SK-N-SH (cell line): ENCODE measurements at regions not wholly inside any gene's neighbourhood (a gene's known extent, or its start where the extent isn't known, plus 50 kb on each side); places are given as distances from the start of the nearest gene placed in this dataset.

Experiments used
- CTCF ChIA-PET: fragments of 300-600, 350-600 bp; formaldehyde crosslinking; extraction: SDS; loops from one replicate; lab custom pipeline; 2021; lab: Yijun Ruan, JAX
- POLR2A ChIA-PET: fragments of 350-600 bp; sonication (Branson Sonifier 250); formaldehyde crosslinking; extraction: SDS; loops from one replicate; lab custom pipeline; 2020; ENCODE audit warnings: antibody characterized with exemption, inconsistent platforms; lab: Yijun Ruan, JAX
- DNase-seq: peaks from one replicate; pipeline ENCODE4 v3.0.0; 2012
- H2AFZ ChIP-seq: fragments of 200-600 bp; sonication (generic); 2 replicates; pipeline ENCODE4 v1.8.1; 2016; ENCODE audit warnings: antibody characterized with exemption, mild to moderate bottlenecking, low read depth
- H3F3A ChIP-seq: fragments of 200-600 bp; sonication (generic); replicated peaks from 2 replicates; pipeline ENCODE3; 2016; ENCODE audit warnings: antibody characterized with exemption, mild to moderate bottlenecking; ENCODE audit not compliant: insufficient read depth
- H3K27ac ChIP-seq, 2 experiments: fragments of 200-500 bp in 1 of 2; fragments of 200-600 bp in 1 of 2; sonication (Bioruptor generic) in 1 of 2; sonication (generic), shearing (Covaris generic) in 1 of 2; 2 replicates each; pipeline versions ENCODE4 v1.5.1 to v1.6.1; 2014 to 2016; ENCODE audit warnings: low read depth in 2 of 2, inconsistent platforms in 1 of 2, low read length in 1 of 2, mild to moderate bottlenecking in 1 of 2, mixed read lengths in 1 of 2
- H3K27me3 ChIP-seq: fragments of 200-600 bp; sonication (generic), shearing (Covaris generic); 2 replicates; pipeline ENCODE4 v1.6.1; 2016; ENCODE audit warnings: mixed run types; ENCODE audit not compliant: insufficient read depth
- H3K36me3 ChIP-seq, 2 experiments: fragments of 200-500 bp in 1 of 2; fragments of 200-600 bp in 1 of 2; sonication (Bioruptor generic) in 1 of 2; sonication (generic) in 1 of 2; replicated peaks in 1 of 2; 2 replicates each; pipeline versions ENCODE3 to v1.5.1; 2014 to 2016; ENCODE audit warnings: low read length in 1 of 2, mild to moderate bottlenecking in 1 of 2; ENCODE audit not compliant: insufficient read depth in 2 of 2, control insufficient read depth in 1 of 2
- H3K4me1 ChIP-seq, 2 experiments: fragments of 200-500 bp in 1 of 2; fragments of 200-600 bp in 1 of 2; sonication (Bioruptor generic) in 1 of 2; sonication (generic), shearing (Covaris generic) in 1 of 2; 2 replicates each; pipeline versions ENCODE4 v1.5.1 to v1.6.1; 2014 to 2016; ENCODE audit warnings: low read depth in 1 of 2, low read length in 1 of 2, mixed run types in 1 of 2; ENCODE audit not compliant: insufficient read depth in 2 of 2, control insufficient read depth in 1 of 2
- H3K4me2 ChIP-seq: fragments of 200-600 bp; sonication (generic), shearing (Covaris generic); 2 replicates; pipeline ENCODE4 v1.6.1; 2017; ENCODE audit warnings: mixed run types
- H3K4me3 ChIP-seq, 2 experiments: fragments of 200-500 bp in 1 of 2; fragments of 200-600 bp in 1 of 2; sonication (Bioruptor generic) in 1 of 2; sonication (generic), shearing (Covaris generic) in 1 of 2; 2 replicates each; pipeline versions ENCODE4 v1.5.1 to v1.8.1; 2014 to 2016; ENCODE audit warnings: low read depth in 2 of 2, inconsistent platforms in 1 of 2, low read length in 1 of 2, mild to moderate bottlenecking in 1 of 2, mixed read lengths in 1 of 2, moderate library complexity in 1 of 2
- H3K79me2 ChIP-seq: fragments of 200-600 bp; sonication (generic); 2 replicates; pipeline ENCODE4 v1.8.1; 2017; ENCODE audit warnings: mild to moderate bottlenecking; ENCODE audit not compliant: insufficient read depth
- H3K9ac ChIP-seq: fragments of 200-600 bp; sonication (generic); 2 replicates; pipeline ENCODE4 v1.6.1; 2017; ENCODE audit warnings: mixed run types
- H3K9me2 ChIP-seq: fragments of 200-600 bp; sonication (generic); 2 replicates; pipeline ENCODE4 v1.6.1; 2017; ENCODE audit warnings: mixed run types
- H3K9me3 ChIP-seq: fragments of 200-600 bp; sonication (generic); 2 replicates; pipeline ENCODE4 v1.6.1; 2017; ENCODE audit warnings: mixed run types, mild to moderate bottlenecking, moderate library complexity
- H4K20me1 ChIP-seq: fragments of 200-600 bp; sonication (generic); 2 replicates; pipeline ENCODE4 v1.6.1; 2017; ENCODE audit warnings: mild to moderate bottlenecking, mixed run types; ENCODE audit not compliant: insufficient read depth
- FOSL2 ChIP-seq: IDR thresholded peaks from 2 replicates; pipeline ENCODE4 v1.4.0; 2012; ENCODE audit warnings: low read depth, mild to moderate bottlenecking, moderate library complexity, borderline replicate concordance
- MXI1 ChIP-seq: IDR thresholded peaks from 2 replicates; pipeline ENCODE4 v1.6.1; 2012; ENCODE audit warnings: mild to moderate bottlenecking, low read depth, low read length, improper control_type of control experiment
- NFIC ChIP-seq: IDR thresholded peaks from 2 replicates; pipeline ENCODE4 v1.4.0; 2012; ENCODE audit warnings: borderline replicate concordance
- RCOR1 ChIP-seq: fragments of 150-350 bp; IDR thresholded peaks from 2 replicates; pipeline ENCODE4 v1.6.1; 2017; ENCODE audit warnings: antibody characterized with exemption, low read length
- TCF12 ChIP-seq: IDR thresholded peaks from 2 replicates; pipeline ENCODE4 v1.4.0; 2012
- WGBS: methylation state at CpG from one replicate; pipeline ENCODE4 v1.1.6; 2017; ENCODE audit warnings: low lambda C conversion rate; 5-methylcytosine and 5-hydroxymethylcytosine counted together
- TF ChIP-seq, protein P1 (sequence below): IDR thresholded peaks from 2 replicates; pipeline ENCODE4 v1.4.0; 2012; ENCODE audit warnings: low read depth, borderline replicate concordance
- TF ChIP-seq, protein P2 (sequence below): fragments of 150-350 bp; IDR thresholded peaks from 2 replicates; pipeline ENCODE4 v1.6.1; 2017; ENCODE audit warnings: antibody characterized with exemption, low read length, low read depth, borderline replicate concordance
- TF ChIP-seq, protein P3 (sequence below): IDR thresholded peaks from 2 replicates; pipeline ENCODE4 v1.4.0; 2012; ENCODE audit warnings: low read depth, borderline replicate concordance

DNA sequence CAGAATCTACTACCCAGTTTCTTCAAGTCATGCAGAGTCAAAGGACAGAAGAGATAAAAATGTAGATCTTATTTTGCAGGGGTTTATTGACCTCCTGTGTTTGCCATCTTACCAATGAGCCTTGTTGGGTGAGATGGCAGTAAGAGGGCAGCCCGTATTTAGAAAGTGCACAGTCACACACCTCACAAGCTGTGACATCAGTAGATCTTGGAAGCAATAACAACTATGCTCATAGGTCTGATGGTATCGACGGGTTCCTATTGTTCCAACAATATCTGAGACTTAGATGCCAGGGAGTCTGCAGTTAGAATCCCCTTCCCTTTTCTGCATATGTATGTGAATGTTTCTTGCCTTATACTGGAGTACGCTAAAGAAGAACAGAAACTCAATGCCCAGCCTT lies 189.0 kb upstream of the DYRK2 start:
- Histone ChIP-seq H3K4me2 (no peak overlapping the region), H3K36me3 (no peaks in the 10 kb centered on the region), H3K27ac (no peak overlapping the region), H3K9ac (no peak overlapping the region), H3K4me1 (peaks cover 9% of the 10 kb centered on the region in 2 experiments; a peak in 3 of 4 replicates), H3K9me3 (no peaks in the 10 kb centered on the region), H3K9me2 (no peaks in the 10 kb centered on the region), H3K27me3 (no peaks in the 10 kb centered on the region), H3K4me3 (no peak overlapping the region), H2AFZ (no peak overlapping the region), H4K20me1 (no peaks in the 10 kb centered on the region), H3K79me2 (no peaks in the 10 kb centered on the region), H3F3A (peaks cover 13% of the 10 kb centered on the region)
- TF ChIP-seq, protein P1, sequence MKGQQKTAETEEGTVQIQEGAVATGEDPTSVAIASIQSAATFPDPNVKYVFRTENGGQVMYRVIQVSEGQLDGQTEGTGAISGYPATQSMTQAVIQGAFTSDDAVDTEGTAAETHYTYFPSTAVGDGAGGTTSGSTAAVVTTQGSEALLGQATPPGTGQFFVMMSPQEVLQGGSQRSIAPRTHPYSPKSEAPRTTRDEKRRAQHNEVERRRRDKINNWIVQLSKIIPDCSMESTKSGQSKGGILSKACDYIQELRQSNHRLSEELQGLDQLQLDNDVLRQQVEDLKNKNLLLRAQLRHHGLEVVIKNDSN, result no peak
- TF ChIP-seq RCOR1, result no peak
- no peak for TF ChIP-seq TCF12
- TF ChIP-seq MXI1, result no peak
- TF ChIP-seq, protein P2, sequence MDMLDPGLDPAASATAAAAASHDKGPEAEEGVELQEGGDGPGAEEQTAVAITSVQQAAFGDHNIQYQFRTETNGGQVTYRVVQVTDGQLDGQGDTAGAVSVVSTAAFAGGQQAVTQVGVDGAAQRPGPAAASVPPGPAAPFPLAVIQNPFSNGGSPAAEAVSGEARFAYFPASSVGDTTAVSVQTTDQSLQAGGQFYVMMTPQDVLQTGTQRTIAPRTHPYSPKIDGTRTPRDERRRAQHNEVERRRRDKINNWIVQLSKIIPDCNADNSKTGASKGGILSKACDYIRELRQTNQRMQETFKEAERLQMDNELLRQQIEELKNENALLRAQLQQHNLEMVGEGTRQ, result no peak
- ChIA-PET CTCF (no interaction called here), POLR2A (no interaction called here)
- WGBS, result 87% methylated on average over 4 of the region's 4 CpGs
- no peak for DNase-seq

DNA sequence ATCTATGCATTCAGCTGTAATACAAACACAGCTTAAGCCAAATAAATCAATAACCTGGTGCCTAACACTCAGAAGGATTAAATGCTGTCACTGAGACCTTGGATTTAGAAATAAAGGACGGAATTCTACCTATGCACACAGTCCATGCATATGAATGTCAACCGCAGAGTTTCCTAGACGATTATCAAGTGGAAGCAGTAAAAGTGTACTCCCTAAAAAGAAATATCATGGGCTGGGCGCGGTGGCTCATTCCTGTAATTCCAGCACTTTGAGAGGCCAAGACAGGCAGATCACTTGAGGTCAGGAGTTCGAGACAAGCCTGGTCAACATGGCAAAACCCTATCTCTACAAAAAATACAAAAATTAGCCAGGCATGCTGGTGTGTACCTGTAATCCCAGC lies 188.2 kb upstream of the DYRK2 start:
- ChIA-PET POLR2A (no interaction called here), CTCF (no interaction called here)
- DNase-seq, result no peak
- WGBS, result 72% methylated on average over 6 of the region's 6 CpGs
- peaks cover 9% of the 10 kb centered on the region in 2 experiments; a peak in 3 of 4 replicates for H3K4me1 ChIP-seq
- H3K4me3 ChIP-seq, result no peak overlapping the region
- H3K27me3 ChIP-seq, result no peaks in the 10 kb centered on the region
- no peaks in the 10 kb centered on the region for H4K20me1 ChIP-seq
- H2AFZ ChIP-seq, result no peak overlapping the region
- H3K9ac ChIP-seq, result no peak overlapping the region
- no peak overlapping the region for H3K27ac ChIP-seq
- no peaks in the 10 kb centered on the region for H3K36me3 ChIP-seq
- no peaks in the 10 kb centered on the region for H3K9me2 ChIP-seq
- no peak overlapping the region for H3K4me2 ChIP-seq
- no peaks in the 10 kb centered on the region for H3K79me2 ChIP-seq
- TF ChIP-seq, protein P3, sequence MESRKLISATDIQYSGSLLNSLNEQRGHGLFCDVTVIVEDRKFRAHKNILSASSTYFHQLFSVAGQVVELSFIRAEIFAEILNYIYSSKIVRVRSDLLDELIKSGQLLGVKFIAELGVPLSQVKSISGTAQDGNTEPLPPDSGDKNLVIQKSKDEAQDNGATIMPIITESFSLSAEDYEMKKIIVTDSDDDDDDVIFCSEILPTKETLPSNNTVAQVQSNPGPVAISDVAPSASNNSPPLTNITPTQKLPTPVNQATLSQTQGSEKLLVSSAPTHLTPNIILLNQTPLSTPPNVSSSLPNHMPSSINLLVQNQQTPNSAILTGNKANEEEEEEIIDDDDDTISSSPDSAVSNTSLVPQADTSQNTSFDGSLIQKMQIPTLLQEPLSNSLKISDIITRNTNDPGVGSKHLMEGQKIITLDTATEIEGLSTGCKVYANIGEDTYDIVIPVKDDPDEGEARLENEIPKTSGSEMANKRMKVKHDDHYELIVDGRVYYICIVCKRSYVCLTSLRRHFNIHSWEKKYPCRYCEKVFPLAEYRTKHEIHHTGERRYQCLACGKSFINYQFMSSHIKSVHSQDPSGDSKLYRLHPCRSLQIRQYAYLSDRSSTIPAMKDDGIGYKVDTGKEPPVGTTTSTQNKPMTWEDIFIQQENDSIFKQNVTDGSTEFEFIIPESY, result no peak
- no peak for TF ChIP-seq NFIC
- no peak for TF ChIP-seq FOSL2
- no peak for TF ChIP-seq MXI1
- H3F3A ChIP-seq, result peaks cover 13% of the 10 kb centered on the region
- no peaks in the 10 kb centered on the region for H3K9me3 ChIP-seq
